ENCODE measurements at regions not wholly inside any gene's neighbourhood (a gene's known extent, or its start where the extent isn't known, plus 50 kb on each side); places are given as distances from the start of the nearest gene placed in this dataset.

DNA sequence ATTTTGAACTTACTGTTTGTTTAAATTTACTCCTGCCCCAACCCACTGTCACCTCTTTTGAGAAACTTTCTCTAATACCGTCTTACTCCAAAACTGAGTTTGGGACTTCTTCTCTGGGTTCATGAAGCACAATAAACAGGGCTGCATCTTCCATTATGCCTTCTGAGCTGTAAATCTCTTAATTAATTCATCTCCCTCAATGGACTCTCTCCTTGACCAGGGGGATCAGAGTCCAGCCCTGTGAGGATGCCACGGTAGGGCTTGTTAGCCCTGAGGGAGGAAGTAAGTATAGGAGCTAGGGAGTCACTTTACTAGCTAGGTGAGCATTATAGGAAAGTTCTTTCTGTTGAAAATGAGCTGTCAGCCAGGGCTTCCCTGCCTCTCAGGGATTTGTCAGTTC, 299.3 kb upstream of the SATB1 start:
- Mint-ChIP-seq H3K9me3 (no peaks in the 10 kb centered on the region), H3K27ac (ENCODE audit: unreplicated experiment) (no peak overlapping the region), H3K4me3 (no peak overlapping the region), H3K27me3 (ENCODE audit: low read depth) (no peaks in the 10 kb centered on the region), H3K36me3 (ENCODE audit: low read depth) (no peaks in the 10 kb centered on the region), H3K4me1 (no peaks in the 10 kb centered on the region)
- TF ChIP-seq, protein P1, sequence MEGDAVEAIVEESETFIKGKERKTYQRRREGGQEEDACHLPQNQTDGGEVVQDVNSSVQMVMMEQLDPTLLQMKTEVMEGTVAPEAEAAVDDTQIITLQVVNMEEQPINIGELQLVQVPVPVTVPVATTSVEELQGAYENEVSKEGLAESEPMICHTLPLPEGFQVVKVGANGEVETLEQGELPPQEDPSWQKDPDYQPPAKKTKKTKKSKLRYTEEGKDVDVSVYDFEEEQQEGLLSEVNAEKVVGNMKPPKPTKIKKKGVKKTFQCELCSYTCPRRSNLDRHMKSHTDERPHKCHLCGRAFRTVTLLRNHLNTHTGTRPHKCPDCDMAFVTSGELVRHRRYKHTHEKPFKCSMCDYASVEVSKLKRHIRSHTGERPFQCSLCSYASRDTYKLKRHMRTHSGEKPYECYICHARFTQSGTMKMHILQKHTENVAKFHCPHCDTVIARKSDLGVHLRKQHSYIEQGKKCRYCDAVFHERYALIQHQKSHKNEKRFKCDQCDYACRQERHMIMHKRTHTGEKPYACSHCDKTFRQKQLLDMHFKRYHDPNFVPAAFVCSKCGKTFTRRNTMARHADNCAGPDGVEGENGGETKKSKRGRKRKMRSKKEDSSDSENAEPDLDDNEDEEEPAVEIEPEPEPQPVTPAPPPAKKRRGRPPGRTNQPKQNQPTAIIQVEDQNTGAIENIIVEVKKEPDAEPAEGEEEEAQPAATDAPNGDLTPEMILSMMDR (conservative IDR thresholded peaks at IDR 0.05), result no peak
- DNase-seq (ENCODE audit: low read depth, low spot score), result no peak

DNA sequence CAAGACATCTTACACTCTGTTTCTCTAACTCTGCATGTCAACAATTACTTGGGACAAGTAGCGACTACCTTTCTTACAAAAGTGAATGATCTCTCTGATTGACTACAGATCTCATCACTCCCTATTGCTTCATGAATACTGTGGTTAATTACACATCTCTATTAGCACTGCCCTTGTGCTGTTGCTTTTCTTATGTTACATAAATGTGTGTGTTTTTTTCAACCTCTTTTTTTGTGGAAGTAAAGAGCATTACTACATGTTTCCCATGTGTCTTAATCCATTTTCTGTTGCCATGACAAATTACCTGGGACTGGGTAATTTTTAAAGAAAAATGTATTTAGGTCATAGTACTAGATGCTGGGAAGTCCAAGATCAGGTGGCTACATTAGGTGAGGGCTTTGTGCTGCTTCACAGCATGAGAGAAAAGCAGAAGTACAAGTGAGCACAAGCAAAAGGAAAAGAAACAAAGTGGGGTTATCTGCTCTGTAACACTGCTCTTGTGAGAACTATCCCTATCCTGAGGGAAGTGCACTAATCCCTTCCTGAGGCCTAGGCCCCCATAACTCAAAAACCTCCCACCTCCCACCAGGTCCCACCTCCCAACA, 298.2 kb upstream of the SATB1 start:
- TF ChIP-seq, protein P1 (conservative IDR thresholded peaks at IDR 0.05), result no peak
- H3K4me1 Mint-ChIP-seq, result no peaks in the 10 kb centered on the region
- DNase-seq (ENCODE audit: low read depth, low spot score), result no peak
- H3K9me3 Mint-ChIP-seq, result no peaks in the 10 kb centered on the region
- no peak overlapping the region for H3K27ac Mint-ChIP-seq (ENCODE audit: unreplicated experiment)
- no peaks in the 10 kb centered on the region for H3K27me3 Mint-ChIP-seq (ENCODE audit: low read depth)
- H3K4me3 Mint-ChIP-seq, result no peak overlapping the region
- H3K36me3 Mint-ChIP-seq (ENCODE audit: low read depth), result no peaks in the 10 kb centered on the region

DNA sequence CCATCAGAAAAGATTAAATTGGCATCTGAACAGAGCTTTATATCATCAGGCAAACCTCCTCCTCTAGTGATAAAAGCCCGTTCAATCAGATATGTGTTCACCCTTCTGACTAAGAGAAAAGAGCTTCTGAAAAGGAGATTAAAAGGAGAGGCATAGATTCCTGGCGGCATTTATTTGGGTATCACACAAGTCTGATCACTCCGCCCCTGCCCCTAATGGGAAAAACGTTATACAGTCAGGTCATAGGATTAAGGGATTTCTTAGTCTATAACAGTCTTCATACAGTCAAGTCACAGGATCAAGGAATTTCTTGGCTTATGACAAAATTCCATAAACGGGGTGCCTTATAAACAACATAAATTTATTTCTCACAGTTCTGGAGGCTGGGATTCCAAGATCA, 295.4 kb upstream of the SATB1 start:
- H3K9me3 Mint-ChIP-seq, result peaks cover 3% of the 10 kb centered on the region
- no peaks in the 10 kb centered on the region for H3K4me1 Mint-ChIP-seq
- TF ChIP-seq, protein P1 (conservative IDR thresholded peaks at IDR 0.05), result no peak
- H3K4me3 Mint-ChIP-seq, result no peak overlapping the region
- H3K27ac Mint-ChIP-seq (ENCODE audit: unreplicated experiment), result no peak overlapping the region
- DNase-seq (ENCODE audit: low read depth, low spot score), result no peak
- no peaks in the 10 kb centered on the region for H3K36me3 Mint-ChIP-seq (ENCODE audit: low read depth)
- no peaks in the 10 kb centered on the region for H3K27me3 Mint-ChIP-seq (ENCODE audit: low read depth)

DNA sequence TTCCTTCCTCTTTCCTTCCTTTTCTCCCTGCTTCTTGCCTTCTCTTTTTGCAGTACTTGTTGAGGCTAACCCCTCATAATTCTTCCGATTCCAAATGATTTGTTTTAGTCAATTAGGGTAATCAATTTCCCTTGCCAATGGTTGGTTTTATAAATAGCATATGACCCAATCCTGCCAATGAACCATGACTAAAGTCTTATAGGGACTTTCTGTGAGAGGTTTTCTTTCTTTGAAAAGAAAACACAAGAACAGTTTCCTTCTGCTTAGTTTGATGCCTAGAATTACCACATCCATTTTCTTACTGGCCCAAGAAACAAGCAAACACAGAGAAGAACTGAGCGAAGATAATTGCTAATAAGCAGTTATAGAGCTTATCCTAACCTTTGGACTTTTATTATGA, 292.5 kb upstream of the SATB1 start:
- Mint-ChIP-seq H3K27ac (ENCODE audit: unreplicated experiment) (no peak overlapping the region), H3K4me1 (no peaks in the 10 kb centered on the region), H3K4me3 (no peak overlapping the region), H3K36me3 (ENCODE audit: low read depth) (no peaks in the 10 kb centered on the region), H3K9me3 (peaks cover 3% of the 10 kb centered on the region), H3K27me3 (ENCODE audit: low read depth) (no peaks in the 10 kb centered on the region)
- no peak for DNase-seq (ENCODE audit: low read depth, low spot score)
- TF ChIP-seq, protein P1 (conservative IDR thresholded peaks at IDR 0.05), result no peak

DNA sequence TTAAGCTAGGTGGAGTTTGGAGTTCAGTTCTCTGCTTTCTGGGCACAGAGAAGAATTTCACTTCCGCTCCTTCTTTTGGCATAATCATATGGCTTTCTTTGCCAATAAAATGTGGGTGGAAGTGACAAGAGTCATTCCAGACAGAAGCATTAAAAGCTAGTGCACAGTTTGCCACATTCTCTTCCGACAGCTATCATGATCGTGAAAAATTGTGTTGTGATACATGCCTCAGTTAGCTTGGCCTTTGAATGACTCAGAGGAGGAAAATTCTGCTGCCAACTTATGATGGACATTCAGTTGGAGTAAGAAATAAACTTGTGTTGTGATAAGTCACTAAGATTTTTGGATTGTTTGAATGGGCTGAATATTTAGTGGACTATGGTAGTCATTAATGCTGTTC, 291.7 kb upstream of the SATB1 start:
- H3K4me3 Mint-ChIP-seq, result no peak overlapping the region
- H3K36me3 Mint-ChIP-seq (ENCODE audit: low read depth), result no peaks in the 10 kb centered on the region
- TF ChIP-seq, protein P1 (conservative IDR thresholded peaks at IDR 0.05), result no peak
- H3K27me3 Mint-ChIP-seq (ENCODE audit: low read depth), result no peaks in the 10 kb centered on the region
- DNase-seq (ENCODE audit: low read depth, low spot score), result no peak
- no peaks in the 10 kb centered on the region for H3K4me1 Mint-ChIP-seq
- no peak overlapping the region for H3K27ac Mint-ChIP-seq (ENCODE audit: unreplicated experiment)
- peaks cover 3% of the 10 kb centered on the region for H3K9me3 Mint-ChIP-seq

All from neural crest cell (in vitro differentiated cells).